ENCODE measurements at regions not wholly inside any gene's neighbourhood (a gene's known extent, or its start where the extent isn't known, plus 50 kb on each side); places are given as distances from the start of the nearest gene placed in this dataset.
"Not testable (repeated sequence)": the region's sequence is repeated elsewhere in the genome, so short reads cannot be mapped to it uniquely, and the experiment has no call there.

- not testable (repeated sequence) for DNase-seq (ENCODE audit: low read depth, low spot score)
Measured at GRCh38 chr22:21150863-21151262, 105.1 kb downstream of the LRRC74B start.

GRCh38 chr22:21187841-21188240, 142.1 kb downstream of the LRRC74B start:
- not testable (repeated sequence) for DNase-seq (ENCODE audit: low read depth, low spot score)

GRCh38 chr22:21212054-21212453, 166.3 kb downstream of the LRRC74B start:
- not testable (repeated sequence) for DNase-seq (ENCODE audit: low read depth, low spot score)

- peak; percentile 36 for DNase-seq (ENCODE audit: low read depth, low spot score)
Measured at GRCh38 chr22:21215973-21216731, 167.4 kb upstream of the RIMBP3B start.

DNA sequence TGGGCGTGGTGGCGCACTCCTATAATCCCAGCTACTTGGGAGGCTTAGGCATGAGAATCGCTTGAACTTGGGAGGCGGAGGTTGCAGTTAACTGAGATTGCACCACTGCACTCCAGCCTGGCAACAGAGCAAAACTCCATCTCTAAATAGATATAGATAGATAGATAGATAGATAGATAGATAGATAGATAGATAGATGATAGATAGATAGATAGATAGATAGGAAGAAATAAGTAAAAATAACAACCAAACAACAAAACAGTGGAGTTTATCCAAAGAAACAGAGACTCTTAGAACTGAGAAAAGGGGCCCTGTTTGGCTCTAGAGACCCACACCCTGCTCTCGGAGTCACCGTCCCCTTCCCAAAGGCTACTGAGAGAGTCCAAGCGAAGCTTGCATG, 158.7 kb upstream of the RIMBP3B start:
- DNase-seq (ENCODE audit: low read depth, low spot score), result not testable (repeated sequence)

DNA sequence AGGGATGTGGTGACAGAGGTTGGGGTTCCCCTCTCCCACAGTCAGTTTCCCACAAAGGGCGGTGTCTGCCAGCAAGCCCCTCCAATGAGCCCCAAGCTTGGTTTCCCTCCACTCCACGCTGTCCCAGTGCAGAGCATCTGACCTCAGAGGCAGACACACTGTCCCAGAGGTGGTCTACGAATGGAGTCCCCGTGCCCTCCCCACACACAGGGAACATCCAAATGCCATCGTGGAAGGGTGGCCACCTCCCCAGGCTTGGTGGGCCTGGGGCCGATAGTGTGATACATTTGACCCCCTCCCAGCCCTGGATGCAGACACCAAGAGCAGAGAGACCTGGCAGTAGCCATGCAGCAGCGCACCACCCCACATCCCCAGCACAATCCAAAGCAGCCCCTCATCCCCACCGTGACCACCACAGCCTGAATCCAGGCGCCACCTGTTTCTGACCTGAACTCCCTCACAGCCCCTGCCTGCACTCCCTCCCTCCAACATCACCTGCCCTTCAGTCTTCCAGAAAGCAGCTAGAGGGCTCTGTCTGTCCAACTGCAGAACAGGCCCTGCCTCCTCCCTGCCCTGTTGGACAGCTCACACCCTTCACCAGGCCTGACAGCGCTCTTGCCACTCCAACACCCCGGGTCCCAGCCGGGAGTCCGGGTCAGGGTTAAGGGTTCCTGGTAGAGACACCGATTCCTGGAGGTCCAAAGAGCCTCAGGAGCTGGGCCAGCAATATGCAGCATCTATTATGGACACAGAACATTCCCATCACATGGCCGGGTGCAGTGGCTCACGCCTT, 156.5 kb upstream of the RIMBP3B start:
- not testable (repeated sequence) for DNase-seq (ENCODE audit: low read depth, low spot score)

- DNase-seq (ENCODE audit: low read depth, low spot score), result not testable (repeated sequence)
Measured at GRCh38 chr22:21251435-21251834, 132.1 kb upstream of the RIMBP3B start.

DNA sequence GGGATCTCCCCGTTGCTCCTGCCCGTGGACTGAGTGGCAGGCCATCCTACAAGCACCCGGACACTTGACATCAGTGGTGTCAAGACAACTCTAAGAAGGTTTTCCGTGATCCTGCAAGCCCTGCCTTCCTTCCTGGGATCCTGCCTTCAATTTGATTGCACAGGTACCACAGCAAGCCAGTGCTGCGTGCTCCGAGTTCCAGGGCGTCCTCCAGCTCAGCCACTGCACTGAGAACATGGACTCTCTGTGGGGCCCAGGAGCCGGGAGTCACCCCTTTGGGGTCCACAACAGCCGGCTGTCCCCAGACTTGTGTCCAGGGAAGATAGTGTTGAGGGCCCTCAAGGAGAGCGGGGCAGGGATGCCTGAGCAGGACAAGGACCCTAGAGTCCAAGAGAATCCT, 100.9 kb upstream of the RIMBP3B start:
- not testable (repeated sequence) for DNase-seq (ENCODE audit: low read depth, low spot score)

GRCh38 chr22:21293702-21294101, 89.8 kb upstream of the RIMBP3B start:
- DNase-seq (ENCODE audit: low read depth, low spot score), result not testable (repeated sequence)

GRCh38 chr22:21327629-21328028, 55.9 kb upstream of the RIMBP3B start:
- DNase-seq (ENCODE audit: low read depth, low spot score), result not testable (repeated sequence)

Data from astrocyte of the hippocampus (primary cell).